ENCODE measurements at regions not wholly inside any gene's neighbourhood (a gene's known extent, or its start where the extent isn't known, plus 50 kb on each side); places are given as distances from the start of the nearest gene placed in this dataset.
A peak's percentile ranks its signal among the peaks of the same experiment; 100 is the strongest.
"Not testable (repeated sequence)": the region's sequence is repeated elsewhere in the genome, so short reads cannot be mapped to it uniquely, and the experiment has no call there.

GRCh38 chrX:81348388-81348787 lies 146.5 kb downstream of the SH3BGRL start:
- no peak for DNase-seq (ENCODE audit: low spot score)

GRCh38 chrX:81354954-81355353 lies 153.1 kb downstream of the SH3BGRL start:
- no peak for DNase-seq (ENCODE audit: low spot score)

DNA sequence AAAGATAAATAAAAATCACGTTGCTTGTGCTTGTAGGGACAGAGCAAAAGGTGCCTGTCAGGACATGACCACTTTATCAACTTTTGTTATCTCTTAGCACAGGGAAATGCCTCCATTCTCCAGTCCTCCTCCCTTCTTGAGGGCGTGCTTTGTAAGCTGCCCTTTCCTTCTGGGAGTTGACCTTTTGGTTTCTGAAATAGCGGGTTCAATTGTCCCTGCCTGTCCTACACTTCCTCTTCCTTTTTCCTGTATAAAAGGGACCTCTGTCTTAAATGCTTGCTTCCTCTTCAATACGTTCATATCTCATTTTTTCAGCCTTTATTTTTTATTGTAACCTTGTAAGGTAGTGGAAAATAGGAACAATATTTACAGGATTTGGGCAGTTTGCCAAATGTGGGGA lies 153.5 kb downstream of the SH3BGRL start:
- DNase-seq (ENCODE audit: low spot score), result no peak

DNA sequence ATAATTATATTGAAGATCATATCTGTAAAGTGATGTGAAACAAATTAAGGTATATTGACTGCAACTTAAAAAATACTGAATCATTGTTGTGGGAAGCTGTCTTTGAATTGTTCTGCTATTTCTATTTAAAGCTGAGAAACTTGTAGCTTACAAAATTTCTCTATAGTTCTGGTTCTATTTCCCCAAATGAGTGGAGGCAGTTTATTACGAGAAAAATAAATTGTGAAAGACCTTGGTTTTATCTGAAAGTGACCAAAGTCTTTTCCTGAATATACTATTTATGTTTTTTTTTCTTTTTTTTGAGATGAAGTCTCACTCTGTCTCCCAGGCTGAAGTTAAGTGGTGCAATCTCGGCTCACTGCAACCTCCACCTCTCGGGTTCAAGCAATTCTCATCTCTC lies 165.4 kb downstream of the SH3BGRL start:
- DNase-seq (ENCODE audit: low spot score), result no peak

DNA sequence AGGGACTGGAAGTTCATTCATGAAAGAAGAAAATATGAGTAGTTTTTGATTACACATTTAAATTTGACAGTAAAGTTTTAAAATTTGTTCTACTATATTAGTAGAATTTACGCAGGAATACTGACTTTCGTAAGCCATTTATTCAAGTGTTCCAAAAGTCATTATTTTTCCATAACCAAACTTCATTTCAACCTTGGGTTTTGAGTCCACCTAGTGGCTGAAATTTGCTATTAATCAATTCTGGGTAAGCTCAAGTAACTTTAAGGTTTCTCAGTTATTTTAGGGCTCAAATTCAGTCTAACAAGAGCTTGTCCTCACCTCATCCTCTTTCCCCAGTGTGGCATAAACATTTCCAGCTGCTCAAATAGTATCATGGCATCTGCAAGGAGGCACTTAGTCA lies 175.4 kb downstream of the SH3BGRL start:
- peak; percentile 29 for DNase-seq (ENCODE audit: low spot score)

- no peak for DNase-seq (ENCODE audit: low spot score)
These were observed 176.7 kb downstream of the SH3BGRL start for GRCh38 chrX:81378560-81378959.

DNA sequence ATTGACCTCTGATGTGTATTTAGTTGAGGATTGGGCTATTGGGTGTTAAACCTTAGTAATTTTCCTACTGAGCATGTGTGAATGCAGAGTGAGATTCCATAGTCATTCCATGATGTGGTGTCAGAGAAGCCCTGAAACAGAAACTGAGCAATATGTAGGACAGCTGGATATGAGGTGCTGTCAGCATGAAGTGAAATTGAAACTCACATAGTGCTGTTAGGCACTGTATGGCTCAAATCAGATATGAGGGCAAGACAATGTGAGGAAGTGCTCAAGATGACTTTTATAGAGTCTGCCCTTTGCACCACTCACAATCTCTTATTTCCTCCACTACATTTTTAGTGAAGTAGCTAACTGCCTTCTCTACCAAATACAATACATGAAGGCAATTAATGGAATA lies 188.3 kb downstream of the SH3BGRL start:
- no peak for DNase-seq (ENCODE audit: low spot score)

GRCh38 chrX:81392396-81392795 lies 190.5 kb downstream of the SH3BGRL start:
- no peak for DNase-seq (ENCODE audit: low spot score)

- no peak for DNase-seq (ENCODE audit: low spot score)
These were observed 203.9 kb downstream of the SH3BGRL start for GRCh38 chrX:81405781-81406180.

DNA sequence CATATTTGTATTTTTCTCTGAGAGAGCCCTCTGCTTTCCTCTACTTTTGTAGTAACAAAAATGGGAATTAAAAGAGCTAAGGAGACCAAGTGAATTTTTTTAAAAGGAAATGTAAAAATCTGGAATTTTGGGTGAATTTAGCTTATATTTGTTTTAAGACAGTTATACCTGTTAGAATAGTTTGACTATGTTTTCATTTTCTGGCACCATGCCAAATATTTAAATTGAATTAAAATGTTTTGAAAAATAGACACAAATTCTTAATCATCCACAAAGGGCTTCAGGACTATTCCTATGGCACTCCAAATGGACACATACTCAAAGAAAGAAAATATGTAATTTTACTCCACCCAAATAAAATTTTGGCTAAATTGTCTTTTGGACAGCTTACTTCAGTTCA lies 209.6 kb downstream of the SH3BGRL start:
- DNase-seq (ENCODE audit: low spot score), result no peak

DNA sequence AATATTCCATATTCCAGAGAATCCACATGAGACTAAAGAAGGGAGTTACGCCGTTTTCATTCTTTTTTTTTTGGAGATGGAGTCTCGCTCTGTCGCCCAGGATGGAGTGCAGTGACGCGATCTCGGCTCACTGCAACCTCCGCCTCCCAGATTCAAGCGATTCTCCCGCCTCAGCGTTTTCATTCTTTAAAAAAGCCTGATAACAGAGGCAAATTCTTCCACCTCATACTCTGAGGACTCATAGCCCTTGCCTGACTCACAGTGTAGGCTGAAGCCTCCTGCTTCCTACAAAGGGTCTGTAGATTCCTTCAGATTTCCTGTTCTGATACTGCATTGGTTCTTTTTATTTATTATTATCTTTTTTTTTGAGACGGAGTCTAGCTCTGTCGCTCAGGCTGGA lies 210.5 kb downstream of the SH3BGRL start:
- DNase-seq (ENCODE audit: low spot score), result no peak

DNA sequence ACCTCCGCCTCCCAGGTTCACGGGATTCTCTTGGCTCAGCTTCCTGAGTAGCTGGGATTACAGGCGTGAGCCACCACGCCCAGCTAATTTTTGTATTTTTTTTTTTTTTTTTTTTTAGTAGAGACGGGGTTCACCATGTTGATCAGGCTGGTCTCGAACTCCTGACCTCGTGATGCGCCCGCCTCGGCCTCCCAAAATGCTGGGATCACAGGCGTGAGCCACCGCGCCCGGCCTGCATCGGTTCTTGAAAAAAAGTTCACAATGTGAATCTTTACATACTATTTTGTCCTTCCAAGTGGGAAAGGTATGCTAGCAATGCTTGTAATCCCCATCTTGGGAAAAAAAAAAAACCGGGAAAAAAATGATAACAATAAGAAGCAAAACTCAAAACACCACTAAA lies 211.0 kb downstream of the SH3BGRL start:
- not testable (repeated sequence) for DNase-seq (ENCODE audit: low spot score)

DNA sequence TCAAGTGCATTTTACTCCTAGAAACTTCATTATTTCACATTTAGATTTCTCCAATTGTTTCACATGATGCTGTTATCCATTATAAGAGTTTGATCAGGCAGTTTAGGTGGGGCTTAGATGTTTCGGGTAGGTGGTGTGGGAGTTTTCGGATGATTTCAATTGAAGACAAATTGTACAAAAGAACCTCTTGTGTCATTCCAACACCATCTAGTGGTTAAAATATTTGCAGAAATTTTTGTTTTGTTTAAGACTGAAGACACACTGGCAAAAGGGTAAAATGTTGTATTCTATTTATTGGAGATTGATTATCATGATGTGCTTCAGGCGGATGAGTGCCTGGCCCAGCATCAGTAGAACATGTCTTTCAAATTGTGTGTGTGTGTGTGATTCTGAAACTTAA lies 212.7 kb downstream of the SH3BGRL start:
- peak; percentile 1 for DNase-seq (ENCODE audit: low spot score)
